Central memory CD8-positive, alpha-beta T cell (primary cell): ENCODE measurements at regions not wholly inside any gene's neighbourhood (a gene's known extent, or its start where the extent isn't known, plus 50 kb on each side); places are given as distances from the start of the nearest gene placed in this dataset.
A peak's percentile ranks its signal among the peaks of the same experiment; 100 is the strongest.
"Not testable (repeated sequence)": the region's sequence is repeated elsewhere in the genome, so short reads cannot be mapped to it uniquely, and the experiment has no call there.

Source experiments
- ATAC-seq: fragments of 150-1000 bp; cut with Tn5 transposase; replicated peaks from 2 replicates; pipeline ENCODE4 v1.10.0; 2022; ENCODE audit warnings: mild to moderate bottlenecking, moderate FRiP score, moderate number of reproducible peaks; ENCODE audit not compliant: poor library complexity, severe bottlenecking; ENCODE audit errors: extremely low read depth
- DNase-seq, 2 donors: peaks; one replicate each; pipeline ENCODE4 v3.0.0; 2021; ENCODE audit warnings: low spot score in 2 of 2
- H3K27ac Mint-ChIP-seq: one replicate; pipeline ENCODE4 v1.8.0; 2022; ENCODE audit warnings: low read depth, mild to moderate bottlenecking, moderate library complexity, mixed read lengths
- H3K27me3 Mint-ChIP-seq: one replicate; pipeline ENCODE4 v1.8.0; 2022; ENCODE audit warnings: mixed read lengths
- H3K36me3 Mint-ChIP-seq: one replicate; pipeline ENCODE4 v1.8.0; 2022; ENCODE audit warnings: mild to moderate bottlenecking, moderate library complexity, mixed read lengths; ENCODE audit not compliant: insufficient read depth
- H3K4me1 Mint-ChIP-seq: one replicate; pipeline ENCODE4 v1.8.0; 2022; ENCODE audit warnings: mixed read lengths
- H3K4me3 Mint-ChIP-seq: one replicate; pipeline ENCODE4 v1.8.0; 2022; ENCODE audit warnings: mild to moderate bottlenecking, moderate library complexity, mixed read lengths
- H3K9me3 Mint-ChIP-seq: one replicate; pipeline ENCODE4 v1.8.0; 2022; ENCODE audit warnings: mixed read lengths

GRCh38 chr12:27163894-27164293 is 80.2 kb upstream of the STK38L start:
- H3K4me3 Mint-ChIP-seq: no peak overlapping the region

GRCh38 chr12:27164330-27165040 is 79.6 kb upstream of the STK38L start:
- Mint-ChIP-seq H3K9me3 (no peaks in the 10 kb centered on the region), H3K4me3 (no peak overlapping the region), H3K4me1 (no peaks in the 10 kb centered on the region), H3K36me3 (no peaks in the 10 kb centered on the region), H3K27ac (no peak overlapping the region), H3K27me3 (peaks cover 8% of the 10 kb centered on the region)
- DNase-seq: no peak
- no peak for ATAC-seq

More at GRCh38 chr12:27163894-27164293, 80.2 kb upstream of the STK38L start:
- DNase-seq (no peak), ATAC-seq (no peak)
- no peaks in the 10 kb centered on the region for H3K36me3 Mint-ChIP-seq
- H3K9me3 Mint-ChIP-seq: no peaks in the 10 kb centered on the region
- H3K27ac Mint-ChIP-seq: no peak overlapping the region
- H3K27me3 Mint-ChIP-seq: peaks cover 7% of the 10 kb centered on the region
- H3K4me1 Mint-ChIP-seq: no peaks in the 10 kb centered on the region

- H3K4me1 Mint-ChIP-seq, H3K27ac Mint-ChIP-seq, H3K4me3 Mint-ChIP-seq, H3K36me3 Mint-ChIP-seq, H3K27me3 Mint-ChIP-seq, ATAC-seq, DNase-seq: not testable (repeated sequence)
- peaks cover 12% of the 10 kb centered on the region for H3K9me3 Mint-ChIP-seq
Observed at GRCh38 chr12:27165958-27166357, 78.1 kb upstream of the STK38L start.

GRCh38 chr12:27171494-27171893 is 72.6 kb upstream of the STK38L start:
- H3K4me1 Mint-ChIP-seq, H3K4me3 Mint-ChIP-seq, H3K27ac Mint-ChIP-seq, ATAC-seq, H3K27me3 Mint-ChIP-seq, DNase-seq, H3K36me3 Mint-ChIP-seq: not testable (repeated sequence)
- peaks cover 12% of the 10 kb centered on the region for H3K9me3 Mint-ChIP-seq

GRCh38 chr12:27176765-27177164 is 67.3 kb upstream of the STK38L start:
- H3K4me1 Mint-ChIP-seq: peaks cover 4% of the 10 kb centered on the region
- no peak overlapping the region for H3K4me3 Mint-ChIP-seq
- no peaks in the 10 kb centered on the region for H3K27me3 Mint-ChIP-seq
- DNase-seq (no peak), ATAC-seq (no peak)
- H3K27ac Mint-ChIP-seq: no peak overlapping the region
- no peaks in the 10 kb centered on the region for H3K9me3 Mint-ChIP-seq
- no peaks in the 10 kb centered on the region for H3K36me3 Mint-ChIP-seq

GRCh38 chr12:27177706-27178105 is 66.4 kb upstream of the STK38L start:
- DNase-seq (no peak), ATAC-seq (no peak)
- H3K27ac Mint-ChIP-seq: no peak overlapping the region
- no peak overlapping the region for H3K4me3 Mint-ChIP-seq
- H3K4me1 Mint-ChIP-seq: peaks cover 4% of the 10 kb centered on the region
- no peaks in the 10 kb centered on the region for H3K36me3 Mint-ChIP-seq
- H3K9me3 Mint-ChIP-seq: no peaks in the 10 kb centered on the region
- H3K27me3 Mint-ChIP-seq: no peaks in the 10 kb centered on the region

- Mint-ChIP-seq H3K4me3 (no peak overlapping the region), H3K9me3 (no peaks in the 10 kb centered on the region), H3K27ac (no peak overlapping the region), H3K4me1 (peaks cover 4% of the 10 kb centered on the region), H3K36me3 (no peaks in the 10 kb centered on the region), H3K27me3 (no peaks in the 10 kb centered on the region)
- DNase-seq: no peak
- no peak for ATAC-seq
Observed at GRCh38 chr12:27178255-27178654, 65.8 kb upstream of the STK38L start.

GRCh38 chr12:27178723-27179399 is 65.2 kb upstream of the STK38L start:
- Mint-ChIP-seq H3K9me3 (no peaks in the 10 kb centered on the region), H3K27ac (no peak overlapping the region), H3K4me3 (no peak overlapping the region), H3K36me3 (no peaks in the 10 kb centered on the region), H3K4me1 (peaks cover 4% of the 10 kb centered on the region), H3K27me3 (no peaks in the 10 kb centered on the region)
- DNase-seq (no peak), ATAC-seq (no peak)

- Mint-ChIP-seq H3K27me3 (no peaks in the 10 kb centered on the region), H3K4me1 (peaks cover 4% of the 10 kb centered on the region), H3K4me3 (no peak overlapping the region), H3K36me3 (no peaks in the 10 kb centered on the region), H3K9me3 (no peaks in the 10 kb centered on the region), H3K27ac (no peak overlapping the region)
- DNase-seq: no peak
- peak; percentile 43 for ATAC-seq
Observed at GRCh38 chr12:27179400-27180214, 64.5 kb upstream of the STK38L start.

- Mint-ChIP-seq H3K4me1 (peaks cover 10% of the 10 kb centered on the region), H3K36me3 (no peaks in the 10 kb centered on the region), H3K27ac (no peak overlapping the region), H3K9me3 (no peaks in the 10 kb centered on the region), H3K27me3 (no peaks in the 10 kb centered on the region), H3K4me3 (no peak overlapping the region)
- DNase-seq (no peak), ATAC-seq (no peak)
Observed at GRCh38 chr12:27180906-27181505, 63.1 kb upstream of the STK38L start.

GRCh38 chr12:27183342-27183741 is 60.7 kb upstream of the STK38L start:
- H3K27me3 Mint-ChIP-seq: no peaks in the 10 kb centered on the region
- H3K9me3 Mint-ChIP-seq: no peaks in the 10 kb centered on the region
- H3K27ac Mint-ChIP-seq: no peak overlapping the region
- ATAC-seq (no peak), DNase-seq (no peak)
- peaks cover 11% of the 10 kb centered on the region for H3K4me1 Mint-ChIP-seq
- H3K4me3 Mint-ChIP-seq: no peak overlapping the region
- H3K36me3 Mint-ChIP-seq: no peaks in the 10 kb centered on the region

GRCh38 chr12:27185234-27186021 is 58.7 kb upstream of the STK38L start:
- Mint-ChIP-seq H3K9me3 (no peaks in the 10 kb centered on the region), H3K36me3 (no peaks in the 10 kb centered on the region), H3K4me1 (peaks cover 11% of the 10 kb centered on the region), H3K4me3 (no peak overlapping the region), H3K27me3 (no peaks in the 10 kb centered on the region), H3K27ac (no peak overlapping the region)
- DNase-seq (no peak), ATAC-seq (peak; percentile 78)
